Ishikawa (cell line): ENCODE measurements at regions not wholly inside any gene's neighbourhood (a gene's known extent, or its start where the extent isn't known, plus 50 kb on each side); places are given as distances from the start of the nearest gene placed in this dataset.

Experiments
- CEBPB ChIP-seq: IDR thresholded peaks from 2 replicates; pipeline ENCODE4 v1.6.1; 2012
- EP300 ChIP-seq: IDR thresholded peaks from 2 replicates; pipeline ENCODE4 v1.6.1; 2012; ENCODE audit warnings: borderline replicate concordance
- TAF1 ChIP-seq: IDR thresholded peaks from 2 replicates; pipeline ENCODE4 v1.6.1; 2012; ENCODE audit warnings: low read depth, mild to moderate bottlenecking
- TEAD4 ChIP-seq: IDR thresholded peaks from 2 replicates; pipeline ENCODE4 v1.6.1; 2012
- YY1 ChIP-seq: IDR thresholded peaks from 2 replicates; pipeline ENCODE4 v1.6.1; 2012; ENCODE audit warnings: low read depth

- TF ChIP-seq EP300 (no peak), TEAD4 (no peak), TAF1 (no peak), CEBPB (no peak), YY1 (no peak)
Measured at GRCh38 chr6:117050301-117050700, 173.3 kb downstream of the RFX6 start.
